ENCODE measurements at regions not wholly inside any gene's neighbourhood (a gene's known extent, or its start where the extent isn't known, plus 50 kb on each side); places are given as distances from the start of the nearest gene placed in this dataset.

DNA sequence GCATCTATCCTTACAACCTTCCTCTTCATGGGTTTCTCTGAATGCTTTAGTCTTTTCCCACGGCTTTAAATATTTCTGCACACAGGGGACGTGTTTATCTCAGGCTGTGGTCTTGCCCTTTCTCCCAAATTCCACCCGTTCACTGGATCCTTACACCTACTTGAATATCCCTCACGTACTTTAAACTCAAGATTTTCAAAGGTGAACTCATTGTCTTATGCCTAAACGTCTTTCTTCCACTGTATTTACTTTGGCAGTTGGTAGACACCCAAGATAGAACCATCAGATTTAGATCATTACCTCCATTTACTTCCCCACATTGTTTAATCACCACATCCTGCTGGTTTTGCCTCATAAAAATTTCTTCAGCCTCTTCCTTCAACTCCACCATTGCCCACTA, 269.2 kb downstream of the CBLL2 start:
- no peak overlapping the region for H3K4me3 ChIP-seq (ENCODE audit: low read depth, low read length)
- TF ChIP-seq, protein P1, sequence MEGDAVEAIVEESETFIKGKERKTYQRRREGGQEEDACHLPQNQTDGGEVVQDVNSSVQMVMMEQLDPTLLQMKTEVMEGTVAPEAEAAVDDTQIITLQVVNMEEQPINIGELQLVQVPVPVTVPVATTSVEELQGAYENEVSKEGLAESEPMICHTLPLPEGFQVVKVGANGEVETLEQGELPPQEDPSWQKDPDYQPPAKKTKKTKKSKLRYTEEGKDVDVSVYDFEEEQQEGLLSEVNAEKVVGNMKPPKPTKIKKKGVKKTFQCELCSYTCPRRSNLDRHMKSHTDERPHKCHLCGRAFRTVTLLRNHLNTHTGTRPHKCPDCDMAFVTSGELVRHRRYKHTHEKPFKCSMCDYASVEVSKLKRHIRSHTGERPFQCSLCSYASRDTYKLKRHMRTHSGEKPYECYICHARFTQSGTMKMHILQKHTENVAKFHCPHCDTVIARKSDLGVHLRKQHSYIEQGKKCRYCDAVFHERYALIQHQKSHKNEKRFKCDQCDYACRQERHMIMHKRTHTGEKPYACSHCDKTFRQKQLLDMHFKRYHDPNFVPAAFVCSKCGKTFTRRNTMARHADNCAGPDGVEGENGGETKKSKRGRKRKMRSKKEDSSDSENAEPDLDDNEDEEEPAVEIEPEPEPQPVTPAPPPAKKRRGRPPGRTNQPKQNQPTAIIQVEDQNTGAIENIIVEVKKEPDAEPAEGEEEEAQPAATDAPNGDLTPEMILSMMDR (IDR thresholded peaks at IDR 0.05; ENCODE audit: low read depth, low read length), result no peak

DNA sequence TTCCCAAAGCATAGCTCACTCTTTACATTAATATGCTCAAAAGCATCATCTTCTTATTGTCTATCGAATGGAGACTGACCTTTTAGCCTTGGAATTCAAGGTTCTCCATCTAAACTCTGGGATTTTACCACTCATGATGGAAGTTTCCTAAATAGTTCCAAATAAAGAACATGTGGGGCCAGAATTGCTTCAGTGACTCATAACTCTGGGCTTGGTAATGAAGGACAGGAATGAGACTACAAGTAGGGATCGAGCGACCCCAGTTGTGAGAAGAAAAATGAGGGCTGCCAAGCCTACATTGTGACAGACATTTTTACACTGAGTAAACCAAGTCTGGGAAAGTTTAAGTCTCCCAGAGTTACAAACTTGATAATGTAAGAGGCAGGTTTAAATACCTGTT, 269.9 kb downstream of the CBLL2 start:
- no peak overlapping the region for H3K4me3 ChIP-seq (ENCODE audit: low read depth, low read length)

DNA sequence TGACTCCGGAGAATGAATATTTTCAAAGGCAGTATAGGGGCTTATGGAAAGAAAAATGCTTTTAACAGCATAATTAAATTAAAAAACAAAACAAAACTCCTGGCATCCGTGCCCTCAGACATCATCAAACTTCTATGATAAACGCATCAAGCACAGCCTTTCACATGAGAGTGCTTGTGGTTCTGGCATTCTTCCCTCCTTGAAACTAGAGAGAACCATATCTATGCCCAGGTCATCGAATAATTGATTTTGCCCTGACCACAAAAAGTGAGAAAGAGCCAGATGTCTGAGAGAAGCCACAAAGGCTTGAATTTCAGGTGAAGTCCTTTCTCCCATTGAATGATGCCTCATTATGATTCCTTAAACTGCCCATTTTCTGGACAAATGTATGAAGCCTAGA, 286.8 kb downstream of the CBLL2 start:
- H3K4me3 ChIP-seq (ENCODE audit: low read depth, low read length), result no peak overlapping the region
- TF ChIP-seq, protein P1 (IDR thresholded peaks at IDR 0.05; ENCODE audit: low read depth, low read length), result no peak

More for the DNA sequence above, 269.9 kb downstream of the CBLL2 start:
- TF ChIP-seq, protein P1 (IDR thresholded peaks at IDR 0.05; ENCODE audit: low read depth, low read length), result no peak

DNA sequence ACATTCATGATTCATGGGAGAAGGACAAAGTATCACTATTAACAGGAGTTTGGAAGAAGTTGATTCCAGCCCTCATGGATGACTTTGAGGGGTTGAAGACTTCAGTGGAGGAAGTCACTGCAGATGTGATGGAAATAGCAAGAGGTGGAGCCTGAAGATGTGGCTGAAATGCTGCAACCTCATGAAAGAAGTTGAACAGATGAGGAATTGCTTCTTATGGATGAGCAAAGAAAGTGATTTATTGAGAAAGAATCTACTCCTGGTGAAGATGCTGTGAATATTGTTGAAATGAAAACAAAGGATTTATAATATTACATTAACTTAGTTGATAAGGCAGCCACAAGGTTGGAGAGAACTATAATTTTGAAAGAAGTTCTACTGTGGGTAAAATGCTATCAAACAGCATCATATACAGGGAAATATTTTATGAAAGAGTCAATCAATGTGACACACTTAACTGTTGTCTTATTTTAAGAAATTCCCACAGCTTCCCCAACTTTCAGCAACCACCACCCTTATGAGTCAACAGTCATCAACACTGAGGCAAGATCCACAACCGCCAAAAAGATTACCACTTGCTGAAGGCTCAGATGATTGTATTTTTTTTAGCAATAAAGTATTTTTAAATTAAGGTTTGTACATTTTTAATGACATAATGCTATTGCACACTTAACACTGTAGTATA, 302.6 kb downstream of the CBLL2 start:
- TF ChIP-seq, protein P1 (IDR thresholded peaks at IDR 0.05; ENCODE audit: low read depth, low read length), result no peak
- no peak overlapping the region for H3K4me3 ChIP-seq (ENCODE audit: low read depth, low read length)

DNA sequence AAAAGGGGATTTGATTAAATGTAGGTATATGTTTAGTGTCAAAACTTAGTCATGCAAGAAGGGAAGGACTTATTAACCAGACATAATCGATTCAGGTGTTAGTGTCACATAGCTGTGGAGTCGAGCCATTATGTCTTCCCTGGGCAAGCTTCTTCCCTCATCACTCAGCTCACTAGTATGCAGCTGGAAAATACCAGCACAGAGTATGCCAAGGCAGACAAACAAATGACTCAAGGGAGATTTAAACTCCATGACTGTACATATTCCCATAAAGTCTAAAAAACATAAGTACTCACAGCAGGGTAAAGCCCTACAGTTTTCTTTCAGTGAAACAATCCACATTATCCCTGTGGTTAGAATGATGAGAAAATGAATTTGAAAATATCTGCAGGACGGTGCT, 304.5 kb downstream of the CBLL2 start:
- no peak overlapping the region for H3K4me3 ChIP-seq (ENCODE audit: low read depth, low read length)
- TF ChIP-seq, protein P1 (IDR thresholded peaks at IDR 0.05; ENCODE audit: low read depth, low read length), result no peak

DNA sequence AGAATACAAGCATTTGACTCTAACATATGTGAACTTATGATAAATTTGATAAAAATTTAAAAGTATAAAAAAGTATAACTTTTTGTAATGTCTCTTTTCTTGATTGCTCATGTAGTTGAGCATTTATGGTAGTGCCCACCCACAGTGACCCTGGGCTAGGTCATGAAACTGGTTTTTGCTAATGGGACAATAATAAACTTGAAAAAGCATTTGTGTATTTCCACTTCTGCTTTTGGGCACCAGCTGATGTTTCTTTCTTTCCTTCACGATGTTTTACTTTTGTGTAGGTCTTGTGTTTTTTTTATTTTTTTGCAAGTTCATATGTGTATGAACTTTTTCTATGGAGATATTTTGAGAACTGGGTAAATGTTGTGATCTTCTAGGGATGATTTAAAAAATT, 313.1 kb downstream of the CBLL2 start:
- TF ChIP-seq, protein P1 (IDR thresholded peaks at IDR 0.05; ENCODE audit: low read depth, low read length), result no peak
- no peak overlapping the region for H3K4me3 ChIP-seq (ENCODE audit: low read depth, low read length)

DNA sequence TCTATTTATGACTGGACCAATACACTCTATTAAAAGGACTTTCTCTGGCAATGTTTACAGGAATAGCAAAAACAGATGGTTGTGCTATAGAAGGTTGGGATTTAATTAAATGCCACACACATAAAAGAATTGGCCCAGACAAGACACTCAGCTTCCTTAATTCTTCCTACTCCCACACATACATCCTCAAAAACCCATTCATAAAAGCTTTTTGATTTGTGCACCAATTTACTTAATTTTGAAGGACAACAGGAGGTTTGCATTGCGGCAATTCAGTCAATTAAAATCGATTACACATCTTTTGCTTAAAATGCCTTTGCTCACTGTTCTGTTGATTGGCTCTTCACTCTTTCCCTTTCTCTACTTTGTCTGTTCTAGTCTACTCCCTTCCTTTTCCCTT, 317.1 kb downstream of the CBLL2 start:
- no peak overlapping the region for H3K4me3 ChIP-seq (ENCODE audit: low read depth, low read length)
- TF ChIP-seq, protein P1 (IDR thresholded peaks at IDR 0.05; ENCODE audit: low read depth, low read length), result no peak

All from WI38 (cell line).